GM20000 (cell line): ENCODE measurements at regions not wholly inside any gene's neighbourhood (a gene's known extent, or its start where the extent isn't known, plus 50 kb on each side); places are given as distances from the start of the nearest gene placed in this dataset.
"Not testable (repeated sequence)": the region's sequence is repeated elsewhere in the genome, so short reads cannot be mapped to it uniquely, and the experiment has no call there.

ENCODE experiments used
- DNase-seq: peaks from one replicate; pipeline ENCODE4 v3.0.0; 2012; ENCODE audit warnings: low spot score
- TF ChIP-seq, protein P1 (sequence below): IDR thresholded peaks from 2 replicates; pipeline ENCODE4 v1.5.1; 2012; ENCODE audit warnings: mild to moderate bottlenecking, control low read depth; ENCODE audit errors: extremely low read depth, missing control alignments

DNA sequence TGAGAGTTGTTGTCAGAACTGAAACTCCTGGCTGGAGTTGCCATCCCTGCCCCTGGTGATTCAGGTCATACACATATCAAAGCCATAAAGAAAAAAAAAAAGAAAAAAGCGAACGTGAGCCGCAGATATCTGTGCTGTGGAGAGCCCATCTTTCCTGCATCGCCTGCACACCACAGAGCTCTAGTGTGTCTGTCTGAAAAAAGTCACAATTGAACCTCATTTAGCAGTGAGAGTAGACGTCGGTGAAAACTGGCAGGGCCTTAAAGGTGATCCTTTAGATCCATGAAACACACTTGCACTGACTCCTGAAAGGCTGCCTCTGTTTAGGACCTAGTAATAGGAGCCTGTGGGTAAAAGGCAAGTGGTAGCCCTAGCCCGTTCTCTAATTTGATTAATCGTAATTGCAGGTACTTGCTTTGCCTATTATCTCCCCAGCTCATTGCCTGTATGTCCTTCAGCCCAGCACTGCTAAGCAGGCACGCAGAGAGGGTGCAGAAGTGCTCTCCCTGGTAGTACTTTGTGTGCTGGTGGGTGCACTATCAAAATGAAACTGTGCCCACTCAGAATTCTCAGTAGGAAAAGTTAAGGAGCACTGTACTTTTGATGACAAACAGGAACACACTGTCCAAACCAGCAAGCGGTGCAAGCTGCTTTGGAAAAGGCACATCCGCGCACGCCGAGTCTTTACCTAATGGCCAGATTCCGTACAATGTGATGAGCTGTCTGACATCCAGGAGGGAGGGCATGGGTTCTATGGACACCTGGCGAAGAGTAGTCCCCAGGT lies 103.5 kb upstream of the ASB18 start:
- TF ChIP-seq, protein P1, sequence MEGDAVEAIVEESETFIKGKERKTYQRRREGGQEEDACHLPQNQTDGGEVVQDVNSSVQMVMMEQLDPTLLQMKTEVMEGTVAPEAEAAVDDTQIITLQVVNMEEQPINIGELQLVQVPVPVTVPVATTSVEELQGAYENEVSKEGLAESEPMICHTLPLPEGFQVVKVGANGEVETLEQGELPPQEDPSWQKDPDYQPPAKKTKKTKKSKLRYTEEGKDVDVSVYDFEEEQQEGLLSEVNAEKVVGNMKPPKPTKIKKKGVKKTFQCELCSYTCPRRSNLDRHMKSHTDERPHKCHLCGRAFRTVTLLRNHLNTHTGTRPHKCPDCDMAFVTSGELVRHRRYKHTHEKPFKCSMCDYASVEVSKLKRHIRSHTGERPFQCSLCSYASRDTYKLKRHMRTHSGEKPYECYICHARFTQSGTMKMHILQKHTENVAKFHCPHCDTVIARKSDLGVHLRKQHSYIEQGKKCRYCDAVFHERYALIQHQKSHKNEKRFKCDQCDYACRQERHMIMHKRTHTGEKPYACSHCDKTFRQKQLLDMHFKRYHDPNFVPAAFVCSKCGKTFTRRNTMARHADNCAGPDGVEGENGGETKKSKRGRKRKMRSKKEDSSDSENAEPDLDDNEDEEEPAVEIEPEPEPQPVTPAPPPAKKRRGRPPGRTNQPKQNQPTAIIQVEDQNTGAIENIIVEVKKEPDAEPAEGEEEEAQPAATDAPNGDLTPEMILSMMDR, result no peak
- no peak for DNase-seq

- DNase-seq, result no peak
- TF ChIP-seq, protein P1, result no peak
Measured at GRCh38 chr2:236369661-236370062, 105.5 kb upstream of the ASB18 start.

DNA sequence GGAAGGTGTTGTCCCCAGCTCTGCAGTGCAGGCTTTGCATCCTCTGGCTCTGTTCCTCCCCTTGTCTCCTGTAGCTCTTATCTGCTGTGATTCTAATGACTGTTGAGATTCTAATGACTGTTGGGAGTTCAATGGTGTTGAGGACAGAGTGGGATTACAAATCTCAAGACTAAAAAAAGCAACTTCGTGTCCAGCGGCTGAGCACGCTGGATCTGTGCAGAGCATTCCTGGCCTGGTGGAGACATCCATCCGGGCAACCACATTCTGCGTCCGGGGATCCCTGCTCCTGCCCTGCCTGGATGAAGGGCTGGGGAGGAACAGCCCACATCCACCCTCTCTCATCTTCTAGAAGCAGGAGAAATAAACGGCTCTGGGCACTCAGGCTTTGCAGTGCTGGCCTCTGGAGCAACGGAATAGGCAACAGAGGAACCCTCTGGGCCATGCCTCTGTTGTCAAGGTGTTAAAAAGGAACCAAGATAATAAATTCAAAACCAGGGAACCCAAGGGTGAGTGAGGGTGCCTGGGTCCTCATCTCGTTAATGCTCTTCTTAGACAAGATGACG lies 106.7 kb upstream of the ASB18 start:
- TF ChIP-seq, protein P1, result no peak
- no peak for DNase-seq

DNA sequence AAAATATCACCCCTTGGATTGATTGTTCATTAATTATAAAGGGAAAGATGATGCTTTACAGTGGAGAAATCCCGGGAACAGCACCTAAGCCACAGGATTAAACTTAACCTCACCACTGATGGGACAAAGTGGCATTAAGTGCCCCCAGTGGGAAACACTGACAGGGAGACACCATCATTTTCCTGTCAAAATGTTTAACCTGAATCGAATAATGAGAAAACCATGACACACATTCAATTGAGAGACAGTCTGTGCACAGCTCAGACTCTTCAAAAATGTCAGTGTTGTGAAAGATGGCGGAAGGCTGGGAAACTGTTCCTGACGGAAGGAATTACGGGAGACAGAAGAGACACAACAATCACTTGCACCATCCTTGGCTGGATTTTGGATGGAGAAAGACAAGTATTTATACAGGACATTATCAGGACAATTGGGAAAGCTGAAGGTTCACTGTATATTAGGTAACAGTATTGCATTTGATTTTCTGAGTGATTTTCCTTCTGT lies 111.8 kb upstream of the ASB18 start:
- TF ChIP-seq, protein P1, result no peak

GRCh38 chr2:236376566-236377244 lies 112.5 kb upstream of the ASB18 start:
- TF ChIP-seq, protein P1, result no peak
- DNase-seq, result no peak

More for the DNA sequence above, 111.8 kb upstream of the ASB18 start:
- DNase-seq, result no peak

- no peak for DNase-seq
- TF ChIP-seq, protein P1, result no peak
Measured at GRCh38 chr2:236380051-236380612, 115.9 kb upstream of the ASB18 start.

GRCh38 chr2:236381253-236381652 lies 117.0 kb upstream of the ASB18 start:
- not testable (repeated sequence) for DNase-seq

GRCh38 chr2:236389284-236390216 lies 125.3 kb upstream of the ASB18 start:
- DNase-seq, result not testable (repeated sequence)
